Subcutaneous abdominal adipose tissue (tissue), 5 donors: ENCODE measurements at regions not wholly inside any gene's neighbourhood (a gene's known extent, or its start where the extent isn't known, plus 50 kb on each side); places are given as distances from the start of the nearest gene placed in this dataset.
A peak's percentile ranks its signal among the peaks of the same experiment; 100 is the strongest.
"Not testable (repeated sequence)": the region's sequence is repeated elsewhere in the genome, so short reads cannot be mapped to it uniquely, and the experiment has no call there.

ENCODE experiments used
- H3K27ac ChIP-seq: one replicate; pipeline ENCODE4 v1.7.0; 2013; ENCODE audit warnings: low read depth, mild to moderate bottlenecking, inconsistent platforms, low read length, moderate library complexity
- H3K27me3 ChIP-seq, 5 donors: one replicate each; pipeline ENCODE4 v1.7.0; 2013; ENCODE audit warnings: low read length in 5 of 5, inconsistent platforms in 1 of 5; ENCODE audit not compliant: control insufficient read depth in 5 of 5, insufficient read depth in 4 of 5
- H3K36me3 ChIP-seq, 5 donors: one replicate each; pipeline ENCODE4 v1.7.0; 2013; ENCODE audit warnings: low read length in 5 of 5; ENCODE audit not compliant: control insufficient read depth in 5 of 5, insufficient read depth in 5 of 5
- H3K4me1 ChIP-seq, 5 donors: one replicate each; pipeline ENCODE4 v1.7.0; 2013; ENCODE audit warnings: low read length in 5 of 5, mild to moderate bottlenecking in 3 of 5, moderate library complexity in 1 of 5; ENCODE audit not compliant: control insufficient read depth in 5 of 5, insufficient read depth in 5 of 5
- H3K4me3 ChIP-seq, 5 donors: one replicate each; pipeline ENCODE4 v1.7.0; 2013; ENCODE audit warnings: low read length in 5 of 5, low read depth in 1 of 5
- H3K9ac ChIP-seq, 5 donors: one replicate each; pipeline ENCODE4 v1.7.0; 2013; ENCODE audit warnings: low read length in 5 of 5, mild to moderate bottlenecking in 4 of 5, moderate library complexity in 3 of 5
- H3K9me3 ChIP-seq, 5 donors: one replicate each; pipeline ENCODE4 v1.7.0; 2013; ENCODE audit warnings: low read length in 5 of 5; ENCODE audit not compliant: control insufficient read depth in 5 of 5
- donor health status: healthy.
- donor health status: healthy.
- donor health status: healthy.
- donor health status: healthy.
- donor health status: healthy.

DNA sequence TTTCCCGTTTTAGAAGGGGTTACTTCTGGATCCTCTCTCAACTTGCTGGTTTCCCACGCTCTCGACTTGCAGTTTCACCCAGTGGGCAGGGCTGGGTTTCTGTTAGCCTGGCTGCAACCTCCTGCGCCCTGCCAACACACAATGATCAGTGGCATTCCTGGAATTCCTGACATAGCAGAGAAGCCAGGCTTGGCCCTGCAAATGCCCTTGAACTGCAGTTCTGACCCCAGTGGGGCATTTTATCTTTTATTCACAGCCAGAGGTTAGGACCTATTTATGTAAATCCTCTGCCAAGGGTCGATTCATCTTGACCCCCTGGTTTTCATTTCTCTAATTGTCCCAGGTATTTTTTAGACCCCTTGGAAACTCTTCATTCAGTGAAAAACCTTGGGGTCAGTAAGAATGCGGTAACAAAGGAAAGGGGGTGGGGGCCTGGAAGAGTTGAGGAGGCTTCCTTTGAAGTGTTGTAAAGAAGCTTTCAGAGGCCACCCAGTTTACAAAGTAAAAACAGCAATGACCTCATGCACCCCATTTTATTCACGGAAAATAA, 217.6 kb downstream of the ZNF674 start:
- peaks cover 0 to 8% (median 4%) of the 10 kb centered on the region in 5 donors for H3K9me3 ChIP-seq
- H3K36me3 ChIP-seq = no peaks in the 10 kb centered on the region
- H3K4me3 ChIP-seq = peak overlapping the region; percentile 35 to 56 (median 43)
- H3K9ac ChIP-seq = peak overlapping the region in 3 of 5 donors; percentile 31 to 64 (median 41)
- peak overlapping the region; percentile 82 for H3K27ac ChIP-seq
- peaks cover 0 to 7% (median 4%) of the 10 kb centered on the region in 5 donors for H3K27me3 ChIP-seq
- peaks cover 3 to 12% (median 8%) of the 10 kb centered on the region in 5 donors for H3K4me1 ChIP-seq

DNA sequence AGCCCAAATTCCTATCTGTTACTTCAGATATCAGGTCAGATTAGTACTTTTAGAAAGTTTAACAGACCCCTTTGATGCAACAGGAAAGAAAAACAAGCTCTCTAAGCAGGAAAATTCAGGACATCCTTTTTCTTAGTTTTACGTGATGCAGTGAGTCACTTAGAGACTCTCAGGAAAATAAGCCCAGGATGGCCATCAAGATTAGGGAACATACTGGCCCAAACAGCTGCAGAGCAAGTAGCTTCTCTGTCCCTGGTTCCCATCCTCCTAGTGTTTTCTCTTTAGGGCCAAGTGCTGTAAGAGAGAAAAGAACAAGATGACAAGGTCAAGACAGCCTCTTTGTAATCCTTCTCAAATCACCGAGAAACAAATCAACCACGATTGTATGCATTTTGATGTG, 219.1 kb downstream of the ZNF674 start:
- Histone ChIP-seq H3K4me3 (no peak overlapping the region), H3K36me3 (no peaks in the 10 kb centered on the region), H3K27me3 (peaks cover 0 to 7% (median 3%) of the 10 kb centered on the region in 5 donors), H3K27ac (peak overlapping the region; percentile 82), H3K4me1 (peaks cover 3 to 12% (median 8%) of the 10 kb centered on the region in 5 donors), H3K9me3 (peaks cover 0 to 8% (median 0%) of the 10 kb centered on the region in 5 donors), H3K9ac (no peak overlapping the region)

DNA sequence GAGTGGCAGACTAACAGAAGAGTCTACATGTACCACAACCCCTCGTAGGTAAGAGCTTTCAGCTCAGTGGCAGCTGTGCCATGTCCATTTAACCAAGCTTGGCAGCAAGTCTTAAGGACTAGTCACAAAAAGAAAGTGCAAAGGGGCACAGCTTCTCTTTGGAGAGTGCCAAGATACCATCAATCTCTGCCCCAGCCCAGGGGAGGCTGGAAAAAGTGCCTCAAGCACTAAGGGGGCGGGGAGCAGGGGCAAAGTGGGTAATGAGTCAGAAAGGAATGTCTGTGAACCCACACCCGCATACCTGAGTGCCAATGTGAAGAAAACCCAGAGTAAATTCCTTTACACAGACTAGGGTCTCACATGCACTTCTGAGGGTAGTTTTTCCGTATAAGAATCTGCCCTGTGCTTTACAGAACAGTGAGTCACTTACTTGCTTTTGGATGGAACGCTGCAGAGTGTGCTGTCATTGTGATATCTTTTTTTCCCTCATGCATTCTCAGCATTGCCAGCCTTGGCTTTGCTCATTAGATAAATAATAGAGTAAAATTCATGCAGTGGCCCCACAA, 219.8 kb downstream of the ZNF674 start:
- Histone ChIP-seq H3K27ac (peak overlapping the region; percentile 82), H3K4me3 (peak overlapping the region in 1 of 5 donors; percentile 9), H3K9ac (no peak overlapping the region), H3K36me3 (no peaks in the 10 kb centered on the region), H3K4me1 (peaks cover 3 to 12% (median 8%) of the 10 kb centered on the region in 5 donors), H3K9me3 (peaks cover 0 to 8% (median 0%) of the 10 kb centered on the region in 5 donors), H3K27me3 (peaks cover 0 to 7% (median 3%) of the 10 kb centered on the region in 5 donors)

DNA sequence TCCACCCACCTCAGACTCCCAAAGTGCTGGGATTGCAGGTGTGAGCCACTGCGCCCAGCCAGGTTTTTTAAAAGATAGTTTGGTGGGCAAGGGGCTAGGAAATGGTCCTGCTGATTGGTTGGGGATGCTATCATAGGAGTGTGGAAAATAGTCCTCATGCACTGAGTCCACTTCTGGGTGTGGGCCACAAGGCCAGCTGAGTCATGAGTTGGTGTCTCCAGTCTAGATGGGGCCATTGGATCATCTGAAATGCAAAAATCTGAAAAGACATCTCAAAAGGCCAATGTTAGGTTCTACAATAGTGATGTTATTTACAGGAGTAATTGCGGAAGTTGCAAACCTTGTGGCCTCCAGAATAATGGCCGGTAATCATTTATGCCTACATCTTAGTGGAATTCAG, 221.1 kb downstream of the ZNF674 start:
- Histone ChIP-seq H3K9ac (no peak overlapping the region), H3K36me3 (no peaks in the 10 kb centered on the region), H3K27me3 (peaks cover 0 to 7% (median 3%) of the 10 kb centered on the region in 5 donors), H3K27ac (no peak overlapping the region), H3K9me3 (peaks cover 0 to under 1% (median 0%) of the 10 kb centered on the region in 5 donors), H3K4me3 (no peak overlapping the region), H3K4me1 (peaks cover 3 to 12% (median 8%) of the 10 kb centered on the region in 5 donors)

DNA sequence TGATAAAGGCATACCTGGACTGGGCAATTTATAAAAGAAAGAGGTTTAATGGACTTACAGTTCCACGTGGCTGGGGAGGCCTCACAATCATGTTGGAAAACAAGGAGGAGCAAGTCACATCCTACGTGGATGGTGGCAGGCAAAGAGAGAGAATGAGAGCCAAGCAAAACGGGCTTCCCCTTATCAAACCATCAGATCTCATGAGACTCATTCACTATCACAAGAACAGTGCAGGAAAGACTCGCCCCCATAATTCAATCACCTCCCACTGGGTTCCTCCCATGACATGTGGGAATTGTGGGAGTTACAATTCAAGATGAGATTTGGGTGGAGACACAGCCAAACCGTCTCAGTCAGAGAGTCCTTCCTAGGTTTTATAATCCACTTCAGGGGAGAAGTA, 222.3 kb downstream of the ZNF674 start:
- H3K27me3 ChIP-seq, H3K9me3 ChIP-seq, H3K9ac ChIP-seq, H3K36me3 ChIP-seq, H3K27ac ChIP-seq, H3K4me3 ChIP-seq: not testable (repeated sequence)
- peaks cover 3 to 12% (median 7%) of the 10 kb centered on the region in 5 donors for H3K4me1 ChIP-seq

DNA sequence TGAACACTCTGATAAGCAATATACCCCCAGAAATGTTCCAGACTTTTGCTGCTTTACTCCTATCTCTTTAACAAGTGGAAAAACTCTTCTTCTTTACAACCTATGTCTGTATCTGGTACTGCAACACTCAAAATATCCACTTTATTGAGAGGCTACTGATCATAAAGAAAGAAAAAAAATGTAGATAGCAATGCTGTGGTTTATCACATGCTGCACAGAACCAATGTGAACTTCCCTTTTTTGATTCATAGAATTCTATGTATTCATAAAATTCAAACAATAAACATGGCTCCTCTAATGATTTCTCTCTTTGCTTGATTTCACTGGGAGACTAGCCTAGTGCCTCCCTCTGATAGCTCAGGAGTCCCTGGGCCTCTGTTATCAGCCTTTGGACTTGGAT, 223.5 kb downstream of the ZNF674 start:
- no peak overlapping the region for H3K27ac ChIP-seq
- H3K4me1 ChIP-seq = peaks cover 1 to 10% (median 3%) of the 10 kb centered on the region in 5 donors
- no peaks in the 10 kb centered on the region for H3K9me3 ChIP-seq
- H3K27me3 ChIP-seq = peaks cover 0 to 7% (median 3%) of the 10 kb centered on the region in 5 donors
- H3K36me3 ChIP-seq = no peaks in the 10 kb centered on the region
- no peak overlapping the region for H3K4me3 ChIP-seq
- no peak overlapping the region for H3K9ac ChIP-seq

DNA sequence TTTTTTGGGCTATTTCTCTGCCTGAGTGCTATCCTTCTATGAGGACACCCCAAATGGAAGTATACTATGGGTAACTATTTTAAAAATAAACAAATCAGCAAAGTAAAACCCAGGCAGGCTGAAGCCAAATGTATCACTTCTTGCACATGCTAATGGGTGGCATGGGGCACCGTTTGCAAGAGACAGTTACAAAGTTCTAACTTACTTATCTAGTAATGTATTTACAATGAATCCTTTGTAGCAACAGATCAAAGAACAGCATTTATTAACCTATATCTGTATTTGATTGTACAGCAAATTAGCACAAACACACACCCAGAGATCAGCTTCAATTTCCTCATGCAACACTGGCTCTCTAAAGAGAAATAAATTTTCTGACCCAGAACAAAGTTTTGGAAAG, 225.5 kb downstream of the ZNF674 start:
- peaks cover 0 to 7% (median 0%) of the 10 kb centered on the region in 5 donors for H3K27me3 ChIP-seq
- no peak overlapping the region for H3K9ac ChIP-seq
- H3K4me1 ChIP-seq = peaks cover 0 to 3% (median 0%) of the 10 kb centered on the region in 5 donors
- H3K27ac ChIP-seq = no peak overlapping the region
- no peak overlapping the region for H3K4me3 ChIP-seq
- no peaks in the 10 kb centered on the region for H3K36me3 ChIP-seq
- H3K9me3 ChIP-seq = no peaks in the 10 kb centered on the region

DNA sequence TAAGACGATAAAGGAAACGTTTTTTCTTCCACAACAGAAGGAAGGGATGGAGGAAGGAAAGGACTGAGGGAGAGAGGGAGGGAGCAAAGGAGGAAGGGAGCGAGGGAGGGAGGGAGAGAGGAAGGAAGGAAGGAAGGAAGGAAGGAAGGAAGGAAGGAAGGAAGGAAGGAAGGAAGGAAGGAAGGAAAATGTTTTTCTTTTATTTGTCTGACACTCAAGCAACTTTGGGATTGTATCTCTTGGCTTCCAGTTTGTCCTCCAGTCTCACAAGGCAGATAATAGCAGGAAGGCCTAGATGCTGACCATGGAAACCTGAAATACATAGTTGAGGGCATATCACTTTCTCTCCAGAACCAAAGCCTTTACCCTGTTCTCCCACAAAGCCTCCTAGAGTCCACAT, 226.7 kb downstream of the ZNF674 start:
- no peak overlapping the region for H3K9ac ChIP-seq

DNA sequence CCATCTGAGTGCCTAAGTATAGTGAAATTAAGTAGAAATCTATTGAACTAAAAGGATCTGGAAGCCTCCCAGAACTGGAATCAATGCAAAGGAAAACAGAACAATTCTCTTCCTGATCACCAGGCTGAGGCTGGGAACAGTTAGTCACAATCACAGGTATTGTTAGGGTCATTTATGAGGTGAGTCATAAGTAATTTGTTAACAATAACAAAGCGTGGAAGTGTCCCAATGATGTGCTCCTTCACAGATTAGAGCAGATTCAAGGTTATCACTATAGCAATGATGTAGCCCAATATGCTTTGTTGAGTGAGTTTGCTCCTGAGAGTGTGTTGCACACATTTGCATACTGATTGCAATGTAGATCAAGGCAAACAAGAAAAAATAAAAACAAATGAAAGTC, 228.1 kb downstream of the ZNF674 start:
- no peaks in the 10 kb centered on the region for H3K9me3 ChIP-seq
- H3K9ac ChIP-seq = no peak overlapping the region
- H3K4me3 ChIP-seq = no peak overlapping the region
- no peak overlapping the region for H3K27ac ChIP-seq
- H3K27me3 ChIP-seq = peaks cover 0 to 7% (median 0%) of the 10 kb centered on the region in 5 donors
- H3K4me1 ChIP-seq = peaks cover 0 to 3% (median 0%) of the 10 kb centered on the region in 5 donors
- no peaks in the 10 kb centered on the region for H3K36me3 ChIP-seq

More for the DNA sequence above, 226.7 kb downstream of the ZNF674 start:
- Histone ChIP-seq H3K36me3 (no peaks in the 10 kb centered on the region), H3K4me3 (no peak overlapping the region), H3K27ac (no peak overlapping the region), H3K9me3 (no peaks in the 10 kb centered on the region), H3K27me3 (peaks cover 0 to 7% (median 0%) of the 10 kb centered on the region in 5 donors), H3K4me1 (peaks cover 0 to 3% (median 0%) of the 10 kb centered on the region in 5 donors)

DNA sequence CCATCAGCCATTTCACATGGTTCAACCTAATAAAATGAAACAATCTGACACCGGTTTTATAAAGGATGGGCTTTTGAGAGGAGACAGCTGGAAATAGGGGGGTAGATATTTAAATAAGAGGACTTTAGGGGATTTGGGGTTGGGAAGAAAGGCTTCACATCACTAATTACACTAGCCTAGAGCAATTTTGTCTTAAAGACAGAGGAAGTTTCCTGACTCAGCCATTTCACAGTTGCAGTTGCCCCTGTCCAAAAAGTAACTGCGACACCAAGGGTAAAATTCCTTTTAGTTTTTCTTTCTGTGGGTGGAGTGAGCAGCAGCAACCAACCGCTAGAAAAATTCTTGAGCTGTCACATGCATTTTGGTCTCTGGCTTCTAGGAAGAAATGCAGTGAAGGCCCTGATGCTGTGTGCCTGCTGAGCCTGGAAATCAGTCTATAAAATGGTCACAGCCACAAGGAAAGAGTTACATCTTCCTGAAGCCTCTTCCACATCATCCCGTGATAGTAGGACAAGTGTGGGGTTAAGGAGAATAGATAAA, 233.6 kb downstream of the ZNF674 start:
- H3K9me3 ChIP-seq = no peaks in the 10 kb centered on the region
- H3K27ac ChIP-seq = no peak overlapping the region
- no peak overlapping the region for H3K9ac ChIP-seq
- H3K36me3 ChIP-seq = no peaks in the 10 kb centered on the region
- H3K27me3 ChIP-seq = peaks cover 0 to 8% (median 3%) of the 10 kb centered on the region in 5 donors
- H3K4me1 ChIP-seq = no peaks in the 10 kb centered on the region
- no peak overlapping the region for H3K4me3 ChIP-seq
